ENCODE measurements at regions not wholly inside any gene's neighbourhood (a gene's known extent, or its start where the extent isn't known, plus 50 kb on each side); places are given as distances from the start of the nearest gene placed in this dataset.

DNA sequence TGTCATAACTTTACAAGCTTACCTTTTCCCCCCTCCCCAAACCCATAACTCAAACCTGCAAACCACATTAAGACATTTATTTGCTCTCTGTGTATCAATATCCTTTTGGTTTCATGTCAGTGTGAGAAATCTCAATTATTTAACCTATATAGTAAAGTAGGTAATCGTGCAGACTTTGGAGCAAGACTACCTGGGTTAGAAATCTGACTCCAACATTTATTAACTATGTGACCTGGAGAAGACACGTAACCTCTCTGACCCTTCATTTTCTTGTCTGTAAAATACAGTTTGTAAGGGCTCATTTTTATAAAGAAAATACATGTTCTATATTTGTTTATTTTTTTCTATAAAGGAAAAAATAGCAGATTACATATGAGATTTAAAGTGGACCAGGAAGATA lies 448.9 kb upstream of the MANEA start (continued):
- no peak for TF ChIP-seq ARID5B (CRISPR knock-in tag; IDR thresholded peaks at IDR 0.05)
- no peak for TF ChIP-seq ZNF850 (CRISPR knock-in tag; conservative IDR thresholded peaks at IDR 0.05)
- TF ChIP-seq SMAD9 (CRISPR knock-in tag; IDR thresholded peaks at IDR 0.05) = no peak

DNA sequence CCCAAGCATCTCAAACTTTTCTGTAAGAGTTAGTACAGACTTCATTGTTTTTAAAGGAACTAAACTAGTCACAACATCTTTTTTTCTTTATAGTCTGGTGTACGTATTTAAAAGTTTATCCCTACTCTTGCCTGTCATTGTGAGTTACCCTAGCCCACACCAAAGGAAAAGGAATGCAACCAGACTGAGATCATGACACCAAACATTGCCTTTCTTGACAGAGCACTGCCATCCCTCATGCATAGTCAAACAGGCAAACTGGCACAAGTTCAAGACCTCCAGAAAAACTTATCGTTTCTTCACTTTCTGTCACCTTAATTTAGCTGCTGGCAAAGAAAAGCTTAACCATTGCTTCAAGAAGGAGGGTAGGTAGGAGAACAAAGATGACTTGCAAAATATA lies 448.4 kb upstream of the MANEA start:
- BruUV-seq (replicated peaks) = no TSS peak
- ChIA-PET CTCF (ENCODE audit: low intra/inter-chr PET ratio, low total read pairs) (no interaction called here), POLR2A (no interaction called here)
- Histone ChIP-seq H3K27ac (ENCODE audit: extremely low read length, insufficient read depth, low read length) (no peak overlapping the region), H2AFZ (ENCODE audit: low read length) (no peak overlapping the region), H3K27me3 (ENCODE audit: control insufficient read depth in 1 of 2, insufficient read depth in 2 of 2, low read length in 2 of 2) (no peaks in the 10 kb centered on the region), H3K4me2 (ENCODE audit: low read depth, low read length) (no peak overlapping the region), H3K4me3 (replicated peaks in 1 of 3; ENCODE audit: insufficient read depth in 1 of 3, low read depth in 2 of 3, low read length in 3 of 3) (no peak overlapping the region), H3K9me3 (ENCODE audit: low read length) (no peaks in the 10 kb centered on the region), H3K4me1 (ENCODE audit: insufficient read depth, low read length) (no peaks in the 10 kb centered on the region), H3K79me2 (ENCODE audit: insufficient read depth, low read length) (no peaks in the 10 kb centered on the region), H3K36me3 (replicated peaks in 1 of 2; ENCODE audit: control insufficient read depth in 1 of 2, insufficient read depth in 2 of 2, low read length in 2 of 2) (no peaks in the 10 kb centered on the region), H3K9ac (ENCODE audit: insufficient read depth, low read depth, low read length) (no peak overlapping the region), H4K20me1 (ENCODE audit: insufficient read depth, low read length) (no peaks in the 10 kb centered on the region)
- FAIRE-seq = no peak
- TF ChIP-seq NFE2L2 (IDR thresholded peaks at IDR 0.05; ENCODE audit: low read length) = peak; percentile 41; the same call in 1 of the 2 replicates
- TF ChIP-seq ZNF546 (CRISPR knock-in tag; conservative IDR thresholded peaks at IDR 0.05) = no peak
- TF ChIP-seq KLF16 (CRISPR knock-in tag; IDR thresholded peaks at IDR 0.05) = no peak
- WGBS (ENCODE audit: low lambda C conversion rate) = 0% methylated on average over 2 of the region's 2 CpGs
- no peak for DNase-seq (ENCODE audit: low spot score)
- intact Hi-C loops (cut with micrococcal nuclease; ENCODE audit: unreplicated experiment) = no loop called here
- in situ Hi-C loops (cut with HindIII; ENCODE audit: extremely low pct_ligation_motif_present, low pct_unique_long_range_greater_than_20kb) = no loop called here
- ATAC-seq = no peak
